Effector memory CD4-positive, alpha-beta T cell (primary cell): ENCODE measurements at regions not wholly inside any gene's neighbourhood (a gene's known extent, or its start where the extent isn't known, plus 50 kb on each side); places are given as distances from the start of the nearest gene placed in this dataset.
"Not testable (repeated sequence)": the region's sequence is repeated elsewhere in the genome, so short reads cannot be mapped to it uniquely, and the experiment has no call there.

Experiments
- DNase-seq, 3 donors: peaks; one replicate each; pipeline ENCODE4 v3.0.0-alpha.2; 2020
- H3K27ac ChIP-seq: 2 replicates; pipeline ENCODE4 v1.7.0; 2013; ENCODE audit warnings: mild to moderate bottlenecking, low read length, moderate library complexity; ENCODE audit not compliant: insufficient read depth, poor library complexity, severe bottlenecking
- H3K27me3 ChIP-seq: replicated peaks from 2 replicates; pipeline ENCODE4 v1.7.0; 2013; ENCODE audit warnings: mild to moderate bottlenecking, low read length; ENCODE audit not compliant: insufficient read depth, control insufficient read depth, poor library complexity, severe bottlenecking
- H3K36me3 ChIP-seq: 2 replicates; pipeline ENCODE4 v1.7.0; 2013; ENCODE audit warnings: mild to moderate bottlenecking, low read length, moderate library complexity; ENCODE audit not compliant: control insufficient read depth, insufficient read depth
- H3K4me1 ChIP-seq: 2 replicates; pipeline ENCODE4 v1.7.0; 2013; ENCODE audit warnings: low read length, mild to moderate bottlenecking; ENCODE audit not compliant: control insufficient read depth, insufficient read depth, poor library complexity, severe bottlenecking
- H3K4me3 ChIP-seq: 2 replicates; pipeline ENCODE4 v1.7.0; 2013; ENCODE audit warnings: low read length, low read depth, mild to moderate bottlenecking; ENCODE audit not compliant: insufficient read depth, poor library complexity, severe bottlenecking
- H3K9me3 ChIP-seq: 2 replicates; pipeline ENCODE4 v1.7.0; 2013; ENCODE audit warnings: mild to moderate bottlenecking, low read length, moderate library complexity; ENCODE audit not compliant: control insufficient read depth

- H3K4me3 ChIP-seq = no peak overlapping the region
- no peaks in the 10 kb centered on the region for H3K9me3 ChIP-seq
- no peaks in the 10 kb centered on the region for H3K4me1 ChIP-seq
- no peaks in the 10 kb centered on the region for H3K27me3 ChIP-seq
- no peak overlapping the region for H3K27ac ChIP-seq
- no peaks in the 10 kb centered on the region for H3K36me3 ChIP-seq
- DNase-seq = no peak
These were observed 214.6 kb downstream of the DUSP10 start for GRCh38 chr1:221527302-221527701.

DNA sequence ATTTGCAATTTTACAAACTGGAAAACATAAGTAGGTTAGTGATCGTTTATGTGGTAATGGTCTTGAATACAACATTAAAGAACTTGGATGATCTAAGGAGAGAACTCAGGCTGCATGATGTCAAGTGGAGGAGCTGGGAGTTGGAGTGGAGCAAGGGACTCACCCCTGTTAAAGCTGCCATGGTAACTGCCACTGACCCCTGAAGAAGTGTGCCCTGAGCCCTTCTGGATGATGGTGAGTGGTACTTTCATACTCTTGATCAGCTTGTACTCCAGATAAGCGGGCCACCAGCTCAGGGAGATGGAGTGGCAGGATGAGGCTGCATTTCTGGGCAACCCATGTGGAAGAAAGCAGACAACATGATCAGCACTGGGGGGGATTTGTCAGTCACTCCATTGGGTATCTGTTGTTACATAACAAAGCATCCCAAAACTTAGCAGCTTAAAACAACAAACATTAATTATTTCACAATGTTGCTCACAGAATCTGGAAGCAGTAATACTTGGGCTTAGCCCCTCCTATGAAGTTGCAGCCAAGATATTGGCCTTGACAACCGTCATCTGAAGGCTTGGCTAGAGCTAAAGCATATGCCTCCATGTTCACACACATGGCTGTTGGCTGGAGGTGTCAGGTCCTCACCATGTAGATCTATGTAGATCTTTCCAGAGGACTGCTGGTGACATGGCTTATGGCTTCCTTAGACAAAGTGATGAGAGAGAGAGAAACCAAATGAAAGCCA, 213.8 kb downstream of the DUSP10 start:
- no peak for DNase-seq
- no peak overlapping the region for H3K4me3 ChIP-seq
- no peak overlapping the region for H3K27ac ChIP-seq
- H3K4me1 ChIP-seq = no peaks in the 10 kb centered on the region
- H3K36me3 ChIP-seq = no peaks in the 10 kb centered on the region
- no peaks in the 10 kb centered on the region for H3K9me3 ChIP-seq
- no peaks in the 10 kb centered on the region for H3K27me3 ChIP-seq

GRCh38 chr1:221530159-221530558, 211.7 kb downstream of the DUSP10 start:
- H3K4me1 ChIP-seq, H3K27ac ChIP-seq, H3K27me3 ChIP-seq, H3K4me3 ChIP-seq, H3K9me3 ChIP-seq, DNase-seq, H3K36me3 ChIP-seq: not testable (repeated sequence)

GRCh38 chr1:221530791-221531190, 211.1 kb downstream of the DUSP10 start:
- H3K4me3 ChIP-seq = no peak overlapping the region
- no peak for DNase-seq
- H3K27ac ChIP-seq = no peak overlapping the region
- no peaks in the 10 kb centered on the region for H3K4me1 ChIP-seq
- H3K9me3 ChIP-seq = no peaks in the 10 kb centered on the region
- no peaks in the 10 kb centered on the region for H3K36me3 ChIP-seq
- H3K27me3 ChIP-seq = no peaks in the 10 kb centered on the region

DNA sequence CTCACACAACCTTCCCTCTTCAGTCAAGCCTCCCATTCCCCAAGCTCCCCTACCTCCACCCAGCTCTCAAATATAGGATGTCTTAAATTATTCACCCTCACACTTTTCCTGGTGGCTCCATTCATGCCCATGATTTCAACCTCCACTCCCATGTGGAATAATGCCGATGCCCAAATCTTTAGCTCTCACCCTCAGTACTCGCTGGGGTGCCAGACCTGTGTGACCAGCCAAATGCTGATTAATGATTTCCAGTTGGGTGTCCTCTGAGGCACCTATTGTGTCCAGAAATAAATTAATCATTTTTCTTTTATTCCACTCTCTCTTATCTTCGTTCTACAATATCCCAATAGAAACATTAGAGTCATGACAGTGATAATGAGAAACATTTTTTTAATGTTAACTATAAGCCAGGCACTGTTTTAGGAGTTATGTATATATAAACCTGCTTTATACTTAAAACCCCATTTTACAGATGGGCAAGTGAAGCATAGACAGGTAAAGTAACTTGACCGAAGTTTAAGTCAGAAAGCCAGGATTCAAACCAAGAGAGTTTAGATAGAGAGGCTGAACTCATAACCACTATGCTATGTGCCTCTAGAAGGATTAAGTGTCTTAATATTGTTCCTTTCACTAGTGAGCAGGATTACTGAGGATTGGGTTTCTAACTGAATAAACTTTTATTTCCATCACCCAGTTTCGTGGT, 209.7 kb downstream of the DUSP10 start:
- H3K4me1 ChIP-seq = no peaks in the 10 kb centered on the region
- H3K36me3 ChIP-seq = no peaks in the 10 kb centered on the region
- no peaks in the 10 kb centered on the region for H3K27me3 ChIP-seq
- H3K27ac ChIP-seq = no peak overlapping the region
- DNase-seq = no peak
- H3K9me3 ChIP-seq = no peaks in the 10 kb centered on the region
- no peak overlapping the region for H3K4me3 ChIP-seq

- H3K4me3 ChIP-seq = no peak overlapping the region
- H3K9me3 ChIP-seq = no peaks in the 10 kb centered on the region
- H3K4me1 ChIP-seq = no peaks in the 10 kb centered on the region
- H3K36me3 ChIP-seq = no peaks in the 10 kb centered on the region
- no peak overlapping the region for H3K27ac ChIP-seq
- no peak for DNase-seq
- no peaks in the 10 kb centered on the region for H3K27me3 ChIP-seq
These were observed 200.6 kb downstream of the DUSP10 start for GRCh38 chr1:221541296-221541695.

GRCh38 chr1:221543529-221544120, 198.3 kb downstream of the DUSP10 start:
- no peak for DNase-seq
- H3K27ac ChIP-seq = no peak overlapping the region
- no peaks in the 10 kb centered on the region for H3K36me3 ChIP-seq
- H3K4me3 ChIP-seq = no peak overlapping the region
- H3K4me1 ChIP-seq = no peaks in the 10 kb centered on the region
- no peaks in the 10 kb centered on the region for H3K9me3 ChIP-seq
- H3K27me3 ChIP-seq = no peaks in the 10 kb centered on the region

GRCh38 chr1:221548942-221549341, 192.9 kb downstream of the DUSP10 start:
- no peak overlapping the region for H3K27ac ChIP-seq
- no peaks in the 10 kb centered on the region for H3K4me1 ChIP-seq
- no peak for DNase-seq
- H3K9me3 ChIP-seq = no peaks in the 10 kb centered on the region
- H3K36me3 ChIP-seq = no peaks in the 10 kb centered on the region
- H3K4me3 ChIP-seq = no peak overlapping the region
- H3K27me3 ChIP-seq = no peaks in the 10 kb centered on the region

DNA sequence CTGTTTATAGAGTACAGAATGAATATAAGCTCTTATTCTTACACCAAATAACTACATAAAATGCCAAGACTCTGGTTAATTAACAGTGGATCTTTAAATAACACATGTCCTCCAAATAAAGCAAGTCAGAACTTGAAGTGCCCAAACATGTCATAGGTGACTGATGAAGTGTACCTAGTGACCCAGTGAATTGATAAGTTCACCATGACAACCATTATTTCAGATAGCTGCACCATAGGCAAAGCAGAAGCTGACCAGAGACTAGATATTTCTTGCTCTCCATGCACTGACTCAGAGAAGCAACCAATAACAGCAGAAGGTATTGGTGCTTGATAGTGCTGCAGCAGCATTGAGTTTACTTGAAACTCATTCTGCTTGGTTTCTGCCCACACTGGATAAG, 192.1 kb downstream of the DUSP10 start:
- no peaks in the 10 kb centered on the region for H3K36me3 ChIP-seq
- no peaks in the 10 kb centered on the region for H3K4me1 ChIP-seq
- no peaks in the 10 kb centered on the region for H3K27me3 ChIP-seq
- no peak overlapping the region for H3K4me3 ChIP-seq
- no peaks in the 10 kb centered on the region for H3K9me3 ChIP-seq
- no peak for DNase-seq
- no peak overlapping the region for H3K27ac ChIP-seq

DNA sequence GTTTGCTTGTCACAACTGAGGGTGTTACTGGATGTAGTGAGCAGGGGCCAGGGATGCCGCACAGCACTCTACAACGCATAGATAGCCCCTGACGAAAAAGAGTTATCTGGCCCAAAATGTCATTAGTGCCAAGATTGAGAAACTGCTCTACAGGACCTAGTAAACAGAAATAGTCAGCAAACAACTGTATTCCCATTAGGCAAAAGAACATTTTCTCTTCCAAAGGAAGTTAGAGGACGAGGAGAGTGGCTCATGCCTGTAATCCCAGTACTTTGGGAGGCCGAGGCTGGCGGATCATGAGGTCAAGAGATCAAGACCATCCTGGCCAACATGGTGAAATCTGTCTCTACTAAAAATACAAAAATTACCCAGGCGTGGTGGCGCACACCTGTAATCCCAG, 189.1 kb downstream of the DUSP10 start:
- not testable (repeated sequence) for H3K27ac ChIP-seq, DNase-seq, H3K4me3 ChIP-seq, H3K27me3 ChIP-seq, H3K36me3 ChIP-seq, H3K9me3 ChIP-seq, H3K4me1 ChIP-seq
